Left lobe of liver (tissue), 2 donors: ENCODE measurements at regions not wholly inside any gene's neighbourhood (a gene's known extent, or its start where the extent isn't known, plus 50 kb on each side); places are given as distances from the start of the nearest gene placed in this dataset.
"Not testable (repeated sequence)": the region's sequence is repeated elsewhere in the genome, so short reads cannot be mapped to it uniquely, and the experiment has no call there.

Experiments
- ATAC-seq: fragments of 200-7000 bp; cut with Tn5 transposase; one replicate; pipeline ENCODE4 v1.9.1; 2020; ENCODE audit warnings: mild to moderate bottlenecking, moderate library complexity
- DNase-seq: peaks from one replicate; pipeline ENCODE4 v3.0.0-alpha.2; 2020; ENCODE audit warnings: low spot score
- donor health status: DM: no; HTN: no; CAD: no; lungs with moderate emphysema.
- donor health status: DM: no; HTN: yes; CAD: no.

DNA sequence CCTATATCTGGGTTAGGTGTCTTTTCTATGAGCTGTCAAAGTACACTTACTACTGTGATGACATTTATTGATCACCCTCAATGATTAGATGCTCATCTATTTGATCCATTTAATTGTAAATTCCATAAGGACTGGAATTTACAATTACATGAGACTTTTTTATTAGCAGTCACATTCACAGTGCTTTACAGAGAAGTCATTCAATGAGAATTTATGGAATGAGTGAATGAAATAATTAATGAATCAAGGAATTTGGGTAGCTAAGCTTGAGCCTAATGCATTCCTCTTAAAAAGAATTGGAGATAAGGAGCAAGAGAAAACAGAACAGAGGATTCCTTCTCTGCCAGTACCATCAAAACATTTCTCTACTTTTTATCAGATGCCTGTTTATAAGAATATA is 1437.5 kb upstream of the CDH8 start:
- ATAC-seq (no peak), DNase-seq (no peak)

DNA sequence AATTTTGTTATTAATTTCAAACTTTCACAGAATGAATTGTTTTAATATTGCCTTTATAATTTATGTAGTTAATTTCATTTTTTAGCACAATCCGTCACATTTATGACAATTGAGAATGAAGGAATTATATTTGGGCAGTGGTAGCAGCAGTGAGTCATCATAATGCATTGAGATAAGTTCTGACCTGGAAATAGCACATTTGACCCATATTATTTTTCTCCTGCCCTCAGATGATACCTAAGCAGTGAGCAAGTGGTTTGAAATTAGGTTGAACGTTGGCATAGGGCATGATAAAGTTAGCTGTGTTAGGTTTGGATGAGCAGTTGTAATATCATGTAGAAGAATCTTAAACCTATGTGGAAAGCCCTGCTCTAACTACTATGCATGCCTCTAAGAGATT is 1431.3 kb upstream of the CDH8 start:
- DNase-seq (no peak), ATAC-seq (no peak)

DNA sequence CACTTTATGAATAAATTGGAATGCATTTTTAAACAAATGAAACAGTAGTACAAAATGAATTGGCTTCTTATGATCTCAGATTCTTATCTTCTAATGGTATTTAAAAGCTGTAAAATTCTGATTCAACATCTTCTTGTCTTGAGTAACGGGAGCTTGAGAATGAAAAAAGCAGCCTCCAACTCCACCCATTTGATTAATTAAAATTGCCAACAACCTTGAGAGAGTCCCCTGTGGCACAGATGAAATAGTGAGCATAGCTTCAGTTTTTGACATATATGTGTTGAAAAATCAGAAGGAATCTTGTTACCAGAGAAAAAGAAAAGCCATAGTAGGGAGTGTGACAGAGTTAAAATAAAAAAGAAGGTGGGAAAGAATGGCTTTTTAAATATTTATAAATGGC is 1426.1 kb upstream of the CDH8 start:
- no peak for ATAC-seq
- DNase-seq = no peak

DNA sequence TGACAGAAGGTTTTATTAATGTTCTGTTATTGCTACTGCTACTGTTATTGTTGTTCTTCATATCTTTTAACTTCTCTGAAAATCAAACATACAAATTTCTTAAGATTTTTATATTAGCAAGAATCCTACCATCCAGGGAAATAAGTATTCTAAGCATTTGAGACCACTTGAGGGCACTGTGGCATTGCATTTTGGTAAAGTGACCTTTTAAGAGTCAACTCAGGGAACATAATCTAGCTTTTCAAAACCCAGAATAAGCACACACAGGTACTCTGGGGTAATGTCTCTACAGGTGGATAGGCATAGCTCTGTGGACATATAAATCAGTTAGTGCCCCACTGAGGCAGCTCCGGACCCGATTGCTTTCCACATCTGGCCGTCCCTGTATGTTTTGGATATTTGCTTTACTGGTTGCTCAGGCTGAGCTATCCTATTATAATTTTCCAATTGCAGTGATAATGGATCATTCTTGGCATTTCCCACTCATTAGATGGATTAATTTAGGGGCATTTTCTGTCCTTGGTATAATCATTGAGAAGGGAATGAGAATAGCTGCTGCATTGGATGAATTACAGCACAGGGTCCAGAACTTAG is 1425.1 kb upstream of the CDH8 start:
- DNase-seq = no peak
- ATAC-seq = peak; percentile 55

DNA sequence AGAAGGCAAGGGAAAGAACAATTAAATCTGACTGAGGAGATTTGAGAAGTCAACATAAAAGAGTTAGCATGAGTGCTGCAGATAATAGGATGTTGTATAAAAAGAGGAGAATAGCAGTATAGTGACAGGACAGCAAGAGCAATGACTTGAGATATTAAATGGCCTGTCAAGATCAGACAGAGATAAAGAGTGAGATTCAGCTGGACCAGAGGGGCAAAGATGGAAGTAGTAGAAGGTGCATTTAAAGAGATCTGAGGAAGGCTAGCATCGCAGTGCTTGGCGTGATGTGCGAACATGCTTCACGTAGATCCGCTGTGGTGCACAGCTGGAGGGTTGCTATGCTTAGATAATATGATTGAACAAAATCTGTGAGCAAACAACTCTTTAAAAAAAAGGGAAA is 1422.6 kb upstream of the CDH8 start:
- ATAC-seq (no peak), DNase-seq (no peak)

DNA sequence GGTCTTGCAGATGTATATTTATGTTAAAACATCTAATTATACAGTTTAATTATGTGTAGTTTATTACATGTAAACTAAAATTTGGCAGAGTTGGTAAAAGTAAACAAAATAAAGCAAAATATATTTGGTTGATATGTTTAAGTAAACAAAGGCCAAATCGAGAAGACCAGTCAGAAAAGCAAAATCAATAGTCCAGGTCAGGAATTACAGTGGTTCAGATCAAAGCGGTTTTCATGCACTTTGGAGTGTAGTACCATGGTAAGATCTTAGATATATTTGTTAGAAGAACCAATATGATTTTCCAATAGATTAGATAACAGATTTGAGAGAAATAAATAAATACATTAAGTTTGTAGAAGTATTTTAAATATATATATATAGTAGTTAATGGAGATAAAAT is 1421.6 kb upstream of the CDH8 start:
- ATAC-seq (no peak), DNase-seq (no peak)

DNA sequence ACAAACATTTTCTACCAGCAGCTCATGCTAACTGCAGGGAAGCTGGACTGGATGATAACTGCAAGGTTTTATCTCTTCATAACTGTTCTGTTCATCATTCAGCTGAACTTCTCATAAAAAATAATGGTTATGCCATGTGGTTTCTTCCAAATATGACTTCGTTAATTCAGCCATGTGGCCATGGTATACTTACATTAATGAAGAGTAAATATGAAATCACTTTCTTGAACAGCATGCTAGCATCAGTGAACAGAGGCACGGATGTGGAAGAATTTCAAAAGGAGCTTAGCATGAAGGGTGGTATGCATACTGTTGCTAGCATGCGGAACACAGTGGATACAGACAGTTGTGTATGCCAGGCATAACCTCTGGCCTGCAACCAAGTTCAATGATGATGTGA is 1417.0 kb upstream of the CDH8 start:
- no peak for DNase-seq
- ATAC-seq = no peak

DNA sequence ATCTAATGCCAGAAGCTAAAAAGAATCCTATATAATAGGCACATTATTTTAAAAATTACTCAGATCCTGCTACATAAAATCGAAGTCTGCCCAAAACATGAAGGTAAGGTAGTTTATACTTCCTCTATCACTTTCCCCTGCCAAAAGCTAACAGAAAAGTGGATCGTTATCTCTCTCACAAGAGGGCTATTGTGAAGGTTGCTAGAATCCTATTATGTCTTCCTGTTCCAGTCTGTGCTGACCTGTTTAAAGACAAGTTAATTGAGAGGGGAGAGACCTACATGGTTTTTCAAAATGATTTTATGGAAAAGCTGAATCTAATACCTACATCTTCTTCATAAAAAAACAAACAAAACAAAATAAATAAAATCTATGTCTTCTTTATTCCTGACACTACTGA is 1410.9 kb upstream of the CDH8 start:
- DNase-seq (no peak), ATAC-seq (no peak)

DNA sequence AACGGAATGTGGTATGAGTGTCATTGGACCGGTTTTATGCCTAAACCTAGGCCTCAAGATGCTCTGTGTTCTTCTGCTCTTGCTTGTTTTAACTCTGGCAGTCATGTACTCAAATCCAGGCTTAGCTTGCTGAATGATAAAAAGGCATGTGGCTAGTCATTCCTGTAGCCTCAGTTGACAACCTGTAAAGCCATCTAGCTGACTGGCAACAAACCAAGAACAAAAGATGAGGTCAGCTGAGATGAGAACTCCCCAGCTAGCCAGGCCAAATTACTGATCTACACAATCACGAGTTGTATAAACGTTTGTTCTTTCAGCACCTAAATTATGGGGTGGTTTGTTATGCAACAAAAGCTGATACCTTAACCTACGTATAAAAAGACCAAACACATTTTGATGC is 1406.0 kb upstream of the CDH8 start:
- ATAC-seq (no peak), DNase-seq (no peak)

DNA sequence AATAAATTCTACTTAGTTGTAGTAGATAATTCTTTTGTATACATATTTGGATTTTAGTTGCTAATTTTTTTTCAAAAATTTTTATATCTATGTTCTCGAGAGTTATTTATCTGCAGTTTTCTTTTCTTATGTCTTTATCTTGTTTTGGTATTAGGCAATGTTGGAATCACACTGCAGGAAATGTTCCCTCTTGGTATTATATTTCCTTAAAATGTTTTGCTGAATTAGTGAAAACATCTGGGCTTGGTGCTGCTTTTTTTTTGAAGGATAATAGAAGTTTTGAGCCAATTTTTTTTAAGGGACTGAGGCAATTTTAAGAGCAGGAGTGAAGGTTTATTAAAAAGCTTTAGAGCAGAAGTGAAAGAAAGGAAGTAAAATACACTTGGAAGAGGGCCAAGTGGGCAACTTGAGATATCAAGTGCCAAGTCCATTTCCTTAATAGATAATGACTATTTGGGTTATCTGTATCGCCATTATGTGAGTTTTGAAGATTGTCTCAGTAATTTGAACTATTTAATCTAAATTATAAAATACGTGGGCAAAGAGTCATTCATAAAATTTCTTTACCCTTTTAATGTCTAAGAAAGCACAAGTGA is 1390.1 kb upstream of the CDH8 start:
- no peak for ATAC-seq
- no peak for DNase-seq

DNA sequence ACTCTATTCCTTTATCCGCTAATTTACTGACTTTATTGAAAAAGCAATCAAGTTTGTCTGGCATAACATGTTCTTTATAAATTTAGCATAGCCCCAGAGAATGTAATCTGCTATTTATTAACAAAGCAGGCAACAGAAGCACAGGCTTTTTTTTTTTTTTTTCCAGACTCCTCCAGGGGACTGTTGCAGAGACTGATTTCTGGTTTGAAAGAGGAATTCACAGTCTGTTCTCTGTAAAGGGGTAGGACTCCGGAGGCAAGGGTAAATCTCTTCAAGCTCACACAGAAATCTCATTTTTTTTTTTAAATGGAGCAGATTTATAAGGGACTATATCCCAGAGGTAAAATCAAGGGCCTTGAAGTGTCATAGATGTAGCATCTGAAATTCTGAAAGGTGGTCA is 1386.5 kb upstream of the CDH8 start:
- no peak for DNase-seq
- ATAC-seq = no peak

DNA sequence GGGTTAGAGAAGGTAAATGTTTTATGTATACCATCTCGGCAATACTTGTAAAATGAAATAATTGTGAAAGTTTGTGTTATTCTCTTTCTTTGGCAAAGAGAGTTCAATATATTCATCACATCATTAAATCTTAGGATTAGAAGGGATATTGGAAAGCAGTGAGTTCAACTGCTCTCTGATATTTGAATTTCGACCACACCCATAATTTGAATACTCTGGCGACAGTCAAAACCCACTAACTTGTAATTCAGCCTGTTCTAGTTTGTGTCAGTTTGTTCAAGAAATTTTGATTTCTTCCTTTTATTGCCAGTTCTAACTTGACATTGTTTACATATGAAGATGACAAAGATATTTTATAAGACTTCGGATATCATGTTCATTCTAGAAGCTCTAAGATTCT is 1380.5 kb upstream of the CDH8 start:
- no peak for ATAC-seq
- no peak for DNase-seq

DNA sequence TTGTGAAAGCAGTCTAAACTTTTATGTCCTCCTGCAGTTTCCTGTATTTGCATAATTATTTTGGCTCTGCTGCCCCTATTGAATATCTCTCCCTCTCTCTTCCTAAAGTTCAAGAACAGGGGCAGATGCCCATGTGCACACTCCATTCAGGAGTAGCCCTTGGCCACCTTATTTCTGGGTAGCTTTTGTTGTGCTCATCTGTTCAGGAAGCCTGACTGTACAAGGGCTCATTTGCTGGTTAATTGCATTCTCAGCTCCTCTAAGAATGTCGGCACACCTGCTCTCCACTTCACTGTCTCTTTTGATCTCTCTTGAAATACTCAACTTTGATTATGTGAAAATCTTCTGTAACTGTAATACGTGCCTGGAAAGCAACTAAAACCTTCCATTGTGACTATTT is 1378.8 kb upstream of the CDH8 start:
- DNase-seq = no peak
- no peak for ATAC-seq

DNA sequence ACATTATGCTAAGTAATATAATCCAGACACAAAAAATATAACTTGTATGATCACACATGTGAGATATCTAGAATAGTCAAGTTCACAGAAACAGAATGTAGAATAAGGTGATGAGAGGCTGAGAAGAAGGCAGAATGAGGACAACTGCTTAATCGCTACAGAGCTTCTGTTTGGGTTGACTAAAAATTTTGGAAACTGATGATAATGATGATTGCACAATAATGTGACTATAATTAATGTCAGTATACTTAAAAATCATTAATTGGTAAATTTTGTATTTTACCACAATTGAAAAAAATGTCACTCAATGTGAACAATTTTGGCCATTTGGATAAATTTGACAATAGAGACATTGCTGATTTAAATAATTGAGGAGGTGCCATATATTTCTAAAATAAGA is 1374.4 kb upstream of the CDH8 start:
- no peak for ATAC-seq

DNA sequence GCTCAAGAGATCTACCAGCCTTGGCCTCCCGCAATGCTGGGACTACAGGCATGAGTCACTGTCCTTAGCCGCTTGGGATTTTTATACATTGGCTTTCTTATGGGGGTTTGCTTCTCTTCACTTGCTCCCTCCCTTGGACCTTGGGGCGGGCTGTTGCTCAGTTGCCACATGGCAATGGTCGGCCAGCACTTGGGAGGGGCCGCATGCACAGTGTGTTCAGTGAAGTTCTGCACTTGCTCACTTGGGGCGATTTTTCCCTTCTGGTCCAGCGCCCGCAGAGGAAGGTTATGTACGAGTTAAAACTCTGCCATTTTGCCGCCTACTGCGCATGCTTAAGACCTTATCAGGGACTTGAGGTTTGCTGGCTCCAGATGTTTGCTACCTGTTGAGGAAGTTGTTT is 1367.6 kb upstream of the CDH8 start:
- no peak for ATAC-seq
- no peak for DNase-seq

More for the DNA sequence above, 1374.4 kb upstream of the CDH8 start:
- no peak for DNase-seq

DNA sequence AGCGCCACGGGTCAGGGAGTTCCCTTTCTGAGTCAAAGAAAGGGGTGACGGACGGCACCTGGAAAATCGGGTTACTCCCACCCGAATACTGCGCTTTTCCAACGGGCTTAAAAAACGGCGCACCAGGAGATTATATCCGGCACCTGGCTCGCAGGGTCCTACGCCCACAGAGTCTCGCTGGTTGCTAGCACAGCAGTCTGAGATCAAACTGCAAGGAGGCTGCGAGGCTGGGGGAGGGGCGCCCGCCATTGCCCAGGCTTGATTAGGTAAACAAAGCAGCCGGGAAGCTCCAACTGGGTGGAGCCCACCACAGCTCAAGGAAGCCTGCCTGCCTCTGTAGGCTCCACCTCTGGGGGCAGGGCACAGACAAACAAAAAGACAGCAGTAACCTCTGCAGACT is 1352.0 kb upstream of the CDH8 start:
- ATAC-seq, DNase-seq: not testable (repeated sequence)

DNA sequence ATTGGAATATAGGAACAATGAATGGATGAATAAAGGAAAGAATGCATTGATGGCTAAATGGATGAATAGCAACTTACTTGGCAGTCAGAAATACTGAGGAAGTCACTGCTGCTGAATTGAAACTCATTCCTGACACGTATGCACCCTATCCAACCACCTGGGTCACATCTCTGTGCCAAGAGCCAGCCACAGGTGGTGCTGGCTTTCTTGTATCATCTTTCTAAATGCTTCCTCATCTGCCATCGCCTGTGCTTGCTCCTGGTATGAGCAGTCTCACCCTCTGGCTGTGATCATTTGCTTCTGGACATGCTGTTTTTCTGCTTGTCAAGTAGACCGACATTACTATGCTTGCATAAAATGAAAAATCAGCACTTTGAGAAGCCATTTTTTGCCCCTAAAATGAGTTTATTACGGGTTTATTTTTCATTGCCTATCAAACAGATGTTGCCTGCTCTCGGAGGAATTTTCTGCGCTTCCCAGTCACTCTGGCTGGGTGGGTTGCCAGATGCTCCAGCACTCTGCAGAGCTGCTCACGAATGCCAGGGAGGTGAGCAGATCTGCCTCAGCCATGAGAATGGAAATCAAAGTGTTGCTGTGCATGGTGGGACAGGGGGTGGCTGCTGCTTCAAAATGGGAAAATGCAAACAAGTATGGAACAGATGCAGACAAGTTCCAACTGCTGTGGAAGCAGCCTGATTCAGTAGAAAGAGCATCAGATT is 1349.6 kb upstream of the CDH8 start:
- no peak for ATAC-seq

DNA sequence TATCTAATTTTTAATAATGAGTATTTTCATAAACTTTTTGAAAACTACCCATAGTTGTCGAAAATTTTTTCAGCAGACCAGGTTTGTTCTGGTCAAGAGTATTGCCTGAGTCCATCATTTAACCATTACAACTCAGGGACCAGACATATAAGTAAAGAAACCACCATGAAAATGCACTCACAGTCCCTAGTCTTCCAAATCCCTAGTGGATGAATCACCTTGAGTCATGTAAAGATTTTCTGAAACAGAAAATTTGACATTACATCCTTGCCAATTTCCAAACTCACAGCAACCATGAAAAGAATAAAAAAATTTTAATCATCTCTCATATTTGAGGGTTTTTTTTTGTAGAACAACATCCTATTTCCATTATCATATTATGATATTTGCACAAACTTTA is 1337.5 kb upstream of the CDH8 start:
- ATAC-seq (no peak), DNase-seq (no peak)

More for the DNA sequence above, 1349.6 kb upstream of the CDH8 start:
- no peak for DNase-seq

DNA sequence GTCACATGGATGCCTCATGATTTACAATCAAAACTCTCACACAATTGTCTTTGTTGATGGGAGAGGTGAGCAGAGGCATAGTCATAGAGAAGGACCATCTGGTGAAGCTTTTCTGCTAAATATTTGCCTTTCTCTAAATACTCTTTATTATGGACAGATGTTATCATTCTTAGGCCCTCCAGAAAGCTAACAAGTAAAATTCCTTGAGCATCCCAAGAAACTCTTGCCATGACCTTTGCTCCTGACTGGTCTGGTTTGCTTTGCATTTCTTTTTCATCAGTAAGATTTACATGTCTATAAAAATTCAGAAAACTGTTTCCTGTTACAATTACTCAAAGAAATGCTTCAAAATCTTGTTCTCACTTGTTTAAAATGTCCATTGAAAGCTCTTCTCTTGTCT is 1336.6 kb upstream of the CDH8 start:
- no peak for DNase-seq
- no peak for ATAC-seq

DNA sequence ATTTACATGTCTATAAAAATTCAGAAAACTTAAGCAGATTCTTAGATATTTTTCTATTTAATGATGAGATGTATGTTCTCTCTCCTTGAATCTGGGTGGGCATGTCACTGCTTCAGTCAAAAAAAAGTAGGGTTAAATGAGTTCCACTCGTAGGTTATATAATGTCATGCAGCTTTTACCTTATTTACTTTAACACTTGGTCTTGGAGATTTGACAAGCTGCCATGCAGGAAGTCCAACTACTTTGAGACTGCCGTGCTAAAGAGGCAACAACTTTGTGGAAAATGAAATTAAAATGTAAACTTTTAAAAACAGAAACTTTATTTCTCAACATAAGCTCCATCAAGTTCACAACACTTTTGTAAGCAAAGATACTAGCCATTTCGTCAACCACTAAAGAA is 1336.0 kb upstream of the CDH8 start:
- DNase-seq = no peak
- no peak for ATAC-seq

DNA sequence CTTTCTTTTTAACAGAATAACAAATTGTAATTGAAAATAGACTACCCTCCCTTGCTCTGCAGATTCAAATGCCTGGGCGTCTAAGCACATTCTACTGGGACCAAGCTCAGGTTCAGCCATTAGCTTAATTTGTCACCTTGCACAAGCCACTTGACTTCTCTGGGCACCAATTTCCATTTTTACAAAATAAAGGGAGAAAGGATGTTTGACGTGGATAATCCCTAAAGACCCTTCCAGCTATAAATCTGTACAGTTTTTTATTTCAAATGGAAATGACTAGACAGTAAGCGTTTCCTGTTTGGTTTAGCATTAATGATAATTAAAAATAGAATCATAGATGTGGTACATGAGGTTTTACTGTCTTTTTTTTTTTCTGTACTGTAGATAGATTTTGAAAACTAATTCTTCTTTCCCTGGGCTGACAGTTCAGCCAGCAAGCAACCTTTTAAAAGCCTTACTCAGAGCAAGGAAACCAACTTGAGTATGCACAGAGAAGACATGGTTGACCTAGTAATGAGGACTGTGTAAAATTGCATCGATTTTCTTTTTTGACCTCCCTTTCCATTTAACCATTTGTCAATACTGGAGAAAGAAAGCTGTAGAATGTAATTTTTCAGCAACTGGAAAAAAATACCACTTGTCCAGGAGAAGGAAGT is 1329.5 kb upstream of the CDH8 start:
- no peak for ATAC-seq
- DNase-seq = no peak

DNA sequence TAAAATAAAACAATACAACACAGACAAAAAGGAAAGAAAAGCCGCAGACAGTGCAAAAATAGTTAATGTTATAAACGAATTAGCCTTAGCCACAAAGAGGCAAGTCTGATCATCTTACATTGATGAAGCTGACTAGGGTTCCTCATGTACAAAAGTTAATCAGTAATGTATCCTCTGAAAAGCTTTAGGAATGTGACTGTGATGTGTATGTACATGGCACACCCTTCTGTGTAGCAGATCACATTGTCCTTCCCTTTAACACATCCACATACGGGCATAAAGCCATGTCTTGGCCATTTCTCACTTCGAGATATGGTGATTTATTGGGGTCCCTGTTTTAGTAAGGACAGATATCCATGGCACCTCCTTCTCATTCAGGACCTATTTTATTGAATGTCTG is 1327.5 kb upstream of the CDH8 start:
- ATAC-seq (no peak), DNase-seq (no peak)
